ENCODE measurements at regions not wholly inside any gene's neighbourhood (a gene's known extent, or its start where the extent isn't known, plus 50 kb on each side); places are given as distances from the start of the nearest gene placed in this dataset.

GRCh38 chr5:51806677-51807076 is 423.4 kb downstream of the ISL1 start:
- no peak overlapping the region for H2BK20ac ChIP-seq (ENCODE audit: low read depth, low read length)
- no CpG with 5 or more reads among the region's 2 CpGs for WGBS, 2 experiments (ENCODE audit: extremely low coverage in 2 of 2, insufficient read length in 1 of 2)
- H4K8ac ChIP-seq (ENCODE audit: low read depth in 2 of 2, low read length in 2 of 2): no peak overlapping the region
- no peak overlapping the region for H4K91ac ChIP-seq (ENCODE audit: insufficient read depth, low read depth, low read length)
- in situ Hi-C loops (cut with MboI; ENCODE audit: low sequenced_read_pairs) (no loop called here), intact Hi-C loops (cut with micrococcal nuclease) (no loop called here), dilution Hi-C loops (cut with HindIII; ENCODE audit: low sequenced_read_pairs, unreplicated experiment) (no loop called here)
- H3K4me1 ChIP-seq (ENCODE audit: control insufficient read depth, insufficient read depth, low read length): no peaks in the 10 kb centered on the region
- H2BK15ac ChIP-seq (ENCODE audit: low read depth, low read length): no peak overlapping the region
- DNase-seq: no peak
- no peak overlapping the region for H2AK5ac ChIP-seq (ENCODE audit: low read depth, low read length)
- no peaks in the 10 kb centered on the region for H3K9me1 ChIP-seq (ENCODE audit: insufficient read depth, low read length)
- no peak overlapping the region for H4K5ac ChIP-seq (ENCODE audit: low read depth, low read length)
- H3K27ac ChIP-seq (ENCODE audit: insufficient read depth, low read length): no peak overlapping the region
- no peak overlapping the region for H3K18ac ChIP-seq (ENCODE audit: low read depth, low read length)
- no peak overlapping the region for H3K4me2 ChIP-seq (ENCODE audit: low read depth, low read length)
- H2AFZ ChIP-seq (replicated peaks; ENCODE audit: low read length, poor library complexity): no peak overlapping the region
- ATAC-seq (ENCODE audit: low read depth): no peak
- BruUV-seq (replicated peaks): no TSS peak
- H3K4me3 ChIP-seq (ENCODE audit: insufficient read depth, low read depth, low read length): no peak overlapping the region
- no peak overlapping the region for H3K56ac ChIP-seq (ENCODE audit: extremely low read depth, insufficient read depth, low read length)
- POLR2A ChIA-PET (ENCODE audit: unreplicated experiment): no interaction called here
- no peaks in the 10 kb centered on the region for H4K20me1 ChIP-seq (ENCODE audit: insufficient read depth, low read length)
- H3K9ac ChIP-seq (ENCODE audit: low read depth, low read length): no peak overlapping the region
- no peaks in the 10 kb centered on the region for H3K27me3 ChIP-seq (ENCODE audit: control insufficient read depth, insufficient read depth, low read length)
- H2BK5ac ChIP-seq (ENCODE audit: low read depth, low read length, poor library complexity, severe bottlenecking): no peak overlapping the region
- H3K14ac ChIP-seq (replicated peaks; ENCODE audit: low read depth, low read length): no peak overlapping the region
- no peak overlapping the region for H3K4ac ChIP-seq (ENCODE audit: low read depth, low read length)
- H2BK120ac ChIP-seq (ENCODE audit: low read depth, low read length): no peak overlapping the region
- no peaks in the 10 kb centered on the region for H3K36me3 ChIP-seq (ENCODE audit: control insufficient read depth, insufficient read depth, low read length)
- H3K9me3 ChIP-seq (ENCODE audit: control insufficient read depth, insufficient read depth, low read length): peaks cover 2% of the 10 kb centered on the region; the same call in 1 of the 2 replicates
- CTCF ChIA-PET: interaction anchor here (0.6 to 0.7 kb wide), 2 partner anchors 9 to 21 kb away, joined by 6 to 8 read pairs; no protein-coding TSS in a partner anchor
- no peak overlapping the region for H3K23ac ChIP-seq (ENCODE audit: low read depth, low read length)
- TF ChIP-seq ELK1 (IDR thresholded peaks at IDR 0.05; ENCODE audit: borderline replicate concordance, low read depth, low read length) (no peak), SMC3 (IDR thresholded peaks at IDR 0.05; ENCODE audit: low read depth, low read length) (no peak), CEBPB (IDR thresholded peaks at IDR 0.05; ENCODE audit: low read depth, low read length) (no peak), MXI1 (IDR thresholded peaks at IDR 0.05; ENCODE audit: borderline replicate concordance, low read depth, low read length) (no peak), BHLHE40 (IDR thresholded peaks at IDR 0.05; ENCODE audit: low read depth, low read length) (no peak), RCOR1 (IDR thresholded peaks at IDR 0.05; ENCODE audit: insufficient replicate concordance, low read length) (no peak), USF2 (IDR thresholded peaks at IDR 0.05; ENCODE audit: low read depth, low read length) (no peak)
- no peak overlapping the region for H2AK9ac ChIP-seq (replicated peaks; ENCODE audit: low read depth, low read length, poor library complexity)
- H3K79me1 ChIP-seq (ENCODE audit: low read depth in 1 of 2, low read length in 2 of 2): no peaks in the 10 kb centered on the region

Data from IMR-90 (cell line).